ENCODE measurements at regions not wholly inside any gene's neighbourhood (a gene's known extent, or its start where the extent isn't known, plus 50 kb on each side); places are given as distances from the start of the nearest gene placed in this dataset.
"Not testable (repeated sequence)": the region's sequence is repeated elsewhere in the genome, so short reads cannot be mapped to it uniquely, and the experiment has no call there.

GRCh38 chr7:112969946-112970345 is 116.7 kb downstream of the GPR85 start:
- intact Hi-C loops (cut with DNase I), result no loop called here
- no peak for ATAC-seq (ENCODE audit: low FRiP score)
- no peak overlapping the region for H3K4me3 ChIP-seq (ENCODE audit: low read length in 2 of 2)
- 38 to 48% methylated on average over 1 of the region's 1 CpG for WGBS, 2 donors
- no peaks in the 10 kb centered on the region for H3K36me3 ChIP-seq (ENCODE audit: control insufficient read depth in 1 of 2, insufficient read depth in 2 of 2, low read length in 1 of 2)
- H3K27me3 ChIP-seq (ENCODE audit: control insufficient read depth in 1 of 2, insufficient read depth in 2 of 2, low read length in 1 of 2), result no peaks in the 10 kb centered on the region
- H3K9me3 ChIP-seq (ENCODE audit: control insufficient read depth, low read length), result no peaks in the 10 kb centered on the region
- H3K4me1 ChIP-seq (ENCODE audit: control insufficient read depth in 1 of 2, insufficient read depth in 2 of 2, low read length in 2 of 2), result no peaks in the 10 kb centered on the region
- no peak overlapping the region for H3K27ac ChIP-seq (ENCODE audit: low read depth in 1 of 2, low read length in 2 of 2)
- no peak for DNase-seq

- Histone ChIP-seq H3K36me3 (ENCODE audit: control insufficient read depth in 1 of 2, insufficient read depth in 2 of 2, low read length in 1 of 2) (no peaks in the 10 kb centered on the region), H3K9me3 (ENCODE audit: control insufficient read depth, low read length) (no peaks in the 10 kb centered on the region), H3K27ac (ENCODE audit: low read depth in 1 of 2, low read length in 2 of 2) (no peak overlapping the region), H3K27me3 (ENCODE audit: control insufficient read depth in 1 of 2, insufficient read depth in 2 of 2, low read length in 1 of 2) (no peaks in the 10 kb centered on the region), H3K4me1 (ENCODE audit: control insufficient read depth in 1 of 2, insufficient read depth in 2 of 2, low read length in 2 of 2) (no peaks in the 10 kb centered on the region), H3K4me3 (ENCODE audit: low read length in 2 of 2) (no peak overlapping the region)
- DNase-seq (no peak), ATAC-seq (ENCODE audit: low FRiP score) (no peak)
- 29 to 41% methylated on average over 1 of the region's 1 CpG for WGBS, 2 donors
- intact Hi-C loops (cut with DNase I), result no loop called here
Measured at GRCh38 chr7:112965506-112965905, 121.1 kb downstream of the GPR85 start.

GRCh38 chr7:112963634-112964033 is 123.0 kb downstream of the GPR85 start:
- intact Hi-C loops (cut with DNase I), result no loop called here
- Histone ChIP-seq H3K27me3 (ENCODE audit: control insufficient read depth in 1 of 2, insufficient read depth in 2 of 2, low read length in 1 of 2) (no peaks in the 10 kb centered on the region), H3K4me1 (ENCODE audit: control insufficient read depth in 1 of 2, insufficient read depth in 2 of 2, low read length in 2 of 2) (no peaks in the 10 kb centered on the region), H3K27ac (ENCODE audit: low read depth in 1 of 2, low read length in 2 of 2) (no peak overlapping the region), H3K36me3 (ENCODE audit: control insufficient read depth in 1 of 2, insufficient read depth in 2 of 2, low read length in 1 of 2) (no peaks in the 10 kb centered on the region), H3K4me3 (ENCODE audit: low read length in 2 of 2) (no peak overlapping the region), H3K9me3 (ENCODE audit: control insufficient read depth, low read length) (no peaks in the 10 kb centered on the region)
- DNase-seq (no peak), ATAC-seq (ENCODE audit: low FRiP score) (no peak)
- 26 to 84% methylated on average over 1 of the region's 1 CpG for WGBS, 2 donors

GRCh38 chr7:112962815-112963214 is 123.8 kb downstream of the GPR85 start:
- H3K4me1 ChIP-seq (ENCODE audit: control insufficient read depth in 1 of 2, insufficient read depth in 2 of 2, low read length in 2 of 2), result no peaks in the 10 kb centered on the region
- WGBS, 2 donors, result 47 to 52% methylated on average over 3 of the region's 3 CpGs
- H3K27me3 ChIP-seq (ENCODE audit: control insufficient read depth in 1 of 2, insufficient read depth in 2 of 2, low read length in 1 of 2), result no peaks in the 10 kb centered on the region
- no peaks in the 10 kb centered on the region for H3K9me3 ChIP-seq (ENCODE audit: control insufficient read depth, low read length)
- H3K4me3 ChIP-seq (ENCODE audit: low read length in 2 of 2), result no peak overlapping the region
- H3K27ac ChIP-seq (ENCODE audit: low read depth in 1 of 2, low read length in 2 of 2), result no peak overlapping the region
- H3K36me3 ChIP-seq (ENCODE audit: control insufficient read depth in 1 of 2, insufficient read depth in 2 of 2, low read length in 1 of 2), result no peaks in the 10 kb centered on the region
- no peak for DNase-seq
- intact Hi-C loops (cut with DNase I), result no loop called here
- ATAC-seq (ENCODE audit: low FRiP score), result no peak

GRCh38 chr7:112959276-112959675 is 127.4 kb downstream of the GPR85 start:
- no peaks in the 10 kb centered on the region for H3K27me3 ChIP-seq (ENCODE audit: control insufficient read depth in 1 of 2, insufficient read depth in 2 of 2, low read length in 1 of 2)
- no peak overlapping the region for H3K27ac ChIP-seq (ENCODE audit: low read depth in 1 of 2, low read length in 2 of 2)
- no peaks in the 10 kb centered on the region for H3K4me1 ChIP-seq (ENCODE audit: control insufficient read depth in 1 of 2, insufficient read depth in 2 of 2, low read length in 2 of 2)
- ATAC-seq (ENCODE audit: low FRiP score) (no peak), DNase-seq (no peak)
- H3K36me3 ChIP-seq (ENCODE audit: control insufficient read depth in 1 of 2, insufficient read depth in 2 of 2, low read length in 1 of 2), result no peaks in the 10 kb centered on the region
- no peak overlapping the region for H3K4me3 ChIP-seq (ENCODE audit: low read length in 2 of 2)
- no peaks in the 10 kb centered on the region for H3K9me3 ChIP-seq (ENCODE audit: control insufficient read depth, low read length)
- intact Hi-C loops (cut with DNase I), result no loop called here

GRCh38 chr7:112958775-112959174 is 127.9 kb downstream of the GPR85 start:
- no peaks in the 10 kb centered on the region for H3K36me3 ChIP-seq (ENCODE audit: control insufficient read depth in 1 of 2, insufficient read depth in 2 of 2, low read length in 1 of 2)
- intact Hi-C loops (cut with DNase I), result no loop called here
- no peaks in the 10 kb centered on the region for H3K4me1 ChIP-seq (ENCODE audit: control insufficient read depth in 1 of 2, insufficient read depth in 2 of 2, low read length in 2 of 2)
- H3K4me3 ChIP-seq (ENCODE audit: low read length in 2 of 2), result no peak overlapping the region
- H3K27ac ChIP-seq (ENCODE audit: low read depth in 1 of 2, low read length in 2 of 2), result no peak overlapping the region
- no peaks in the 10 kb centered on the region for H3K27me3 ChIP-seq (ENCODE audit: control insufficient read depth in 1 of 2, insufficient read depth in 2 of 2, low read length in 1 of 2)
- DNase-seq (no peak), ATAC-seq (ENCODE audit: low FRiP score) (no peak)
- no peaks in the 10 kb centered on the region for H3K9me3 ChIP-seq (ENCODE audit: control insufficient read depth, low read length)

GRCh38 chr7:112957901-112958300 is 128.7 kb downstream of the GPR85 start:
- Histone ChIP-seq H3K27ac (ENCODE audit: low read depth in 1 of 2, low read length in 2 of 2) (no peak overlapping the region), H3K36me3 (ENCODE audit: control insufficient read depth in 1 of 2, insufficient read depth in 2 of 2, low read length in 1 of 2) (no peaks in the 10 kb centered on the region), H3K4me3 (ENCODE audit: low read length in 2 of 2) (no peak overlapping the region), H3K9me3 (ENCODE audit: control insufficient read depth, low read length) (no peaks in the 10 kb centered on the region), H3K27me3 (ENCODE audit: control insufficient read depth in 1 of 2, insufficient read depth in 2 of 2, low read length in 1 of 2) (no peaks in the 10 kb centered on the region), H3K4me1 (ENCODE audit: control insufficient read depth in 1 of 2, insufficient read depth in 2 of 2, low read length in 2 of 2) (no peaks in the 10 kb centered on the region)
- ATAC-seq (ENCODE audit: low FRiP score) (no peak), DNase-seq (no peak)
- intact Hi-C loops (cut with DNase I), result no loop called here

GRCh38 chr7:112953031-112953430 is 133.6 kb downstream of the GPR85 start:
- not testable (repeated sequence) for H3K27ac ChIP-seq (ENCODE audit: low read depth in 1 of 2, low read length in 2 of 2); DNase-seq
- 74 to 76% methylated on average over 3 of the region's 3 CpGs for WGBS, 2 donors

GRCh38 chr7:112951070-112951469 is 135.6 kb downstream of the GPR85 start:
- intact Hi-C loops (cut with DNase I), result no loop called here
- Histone ChIP-seq H3K4me3 (ENCODE audit: low read length in 2 of 2) (no peak overlapping the region), H3K9me3 (ENCODE audit: control insufficient read depth, low read length) (no peaks in the 10 kb centered on the region), H3K36me3 (ENCODE audit: control insufficient read depth in 1 of 2, insufficient read depth in 2 of 2, low read length in 1 of 2) (no peaks in the 10 kb centered on the region), H3K27me3 (ENCODE audit: control insufficient read depth in 1 of 2, insufficient read depth in 2 of 2, low read length in 1 of 2) (no peaks in the 10 kb centered on the region), H3K4me1 (ENCODE audit: control insufficient read depth in 1 of 2, insufficient read depth in 2 of 2, low read length in 2 of 2) (no peaks in the 10 kb centered on the region), H3K27ac (ENCODE audit: low read depth in 1 of 2, low read length in 2 of 2) (no peak overlapping the region)
- DNase-seq, result no peak
- 76 to 83% methylated on average over 4 of the region's 4 CpGs for WGBS, 2 donors
- ATAC-seq (ENCODE audit: low FRiP score), result no peak

More at GRCh38 chr7:112953031-112953430, 133.6 kb downstream of the GPR85 start:
- ATAC-seq (ENCODE audit: low FRiP score); H3K27me3 ChIP-seq (ENCODE audit: control insufficient read depth in 1 of 2, insufficient read depth in 2 of 2, low read length in 1 of 2); H3K4me1 ChIP-seq (ENCODE audit: control insufficient read depth in 1 of 2, insufficient read depth in 2 of 2, low read length in 2 of 2); intact Hi-C loops (cut with DNase I); H3K9me3 ChIP-seq (ENCODE audit: control insufficient read depth, low read length); H3K4me3 ChIP-seq (ENCODE audit: low read length in 2 of 2); H3K36me3 ChIP-seq (ENCODE audit: control insufficient read depth in 1 of 2, insufficient read depth in 2 of 2, low read length in 1 of 2): not testable (repeated sequence)

All from aorta (tissue), 5 donors.